C4-2B (cell line): ENCODE measurements at regions not wholly inside any gene's neighbourhood (a gene's known extent, or its start where the extent isn't known, plus 50 kb on each side); places are given as distances from the start of the nearest gene placed in this dataset.

Experiments used
- H3K27ac ChIP-seq: fragments of 450-650 bp; 2 replicates; pipeline ENCODE4 v1.5.1; 2017
- ZFX ChIP-seq: fragments of 450-650 bp; IDR thresholded peaks from 2 replicates; pipeline ENCODE4 v1.6.1; 2017
- TF ChIP-seq, protein P1 (sequence below): fragments of 450-650 bp; conservative IDR thresholded peaks from 2 replicates; pipeline ENCODE4 v1.5.1; 2017; ENCODE audit warnings: mild to moderate bottlenecking

DNA sequence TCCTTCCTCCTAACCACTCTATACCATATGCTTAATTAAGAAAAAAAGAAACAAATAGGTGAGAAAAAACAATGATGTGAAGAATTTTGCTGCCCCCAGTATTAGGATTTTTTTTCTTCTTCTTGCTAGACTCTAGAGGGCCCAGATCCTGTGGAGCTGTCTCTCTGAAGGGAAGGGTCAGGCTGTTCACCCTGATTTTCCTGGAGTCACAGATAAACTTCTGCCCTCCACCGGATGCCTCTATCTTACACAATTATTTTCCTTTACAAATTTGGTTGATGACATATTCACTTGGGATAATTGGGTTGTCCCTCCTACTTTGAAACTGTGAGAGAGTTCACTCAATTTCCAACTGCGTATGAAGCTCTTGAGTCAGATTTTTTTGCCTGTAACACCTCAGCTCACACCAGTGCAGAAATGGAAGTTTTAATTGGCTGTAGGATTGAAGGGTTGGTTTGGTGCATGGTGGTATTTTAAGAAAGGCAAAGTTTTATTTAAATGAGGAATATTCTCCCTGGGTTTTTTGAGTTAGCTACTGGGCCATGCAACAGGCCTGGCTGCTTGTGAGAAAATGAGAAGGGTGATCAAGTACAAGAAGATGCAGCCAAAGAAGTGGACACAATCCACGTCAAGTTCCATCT is 73.7 kb upstream of the ESR1 start:
- H3K27ac ChIP-seq: no peak overlapping the region
- no peak for TF ChIP-seq ZFX
- TF ChIP-seq, protein P1, sequence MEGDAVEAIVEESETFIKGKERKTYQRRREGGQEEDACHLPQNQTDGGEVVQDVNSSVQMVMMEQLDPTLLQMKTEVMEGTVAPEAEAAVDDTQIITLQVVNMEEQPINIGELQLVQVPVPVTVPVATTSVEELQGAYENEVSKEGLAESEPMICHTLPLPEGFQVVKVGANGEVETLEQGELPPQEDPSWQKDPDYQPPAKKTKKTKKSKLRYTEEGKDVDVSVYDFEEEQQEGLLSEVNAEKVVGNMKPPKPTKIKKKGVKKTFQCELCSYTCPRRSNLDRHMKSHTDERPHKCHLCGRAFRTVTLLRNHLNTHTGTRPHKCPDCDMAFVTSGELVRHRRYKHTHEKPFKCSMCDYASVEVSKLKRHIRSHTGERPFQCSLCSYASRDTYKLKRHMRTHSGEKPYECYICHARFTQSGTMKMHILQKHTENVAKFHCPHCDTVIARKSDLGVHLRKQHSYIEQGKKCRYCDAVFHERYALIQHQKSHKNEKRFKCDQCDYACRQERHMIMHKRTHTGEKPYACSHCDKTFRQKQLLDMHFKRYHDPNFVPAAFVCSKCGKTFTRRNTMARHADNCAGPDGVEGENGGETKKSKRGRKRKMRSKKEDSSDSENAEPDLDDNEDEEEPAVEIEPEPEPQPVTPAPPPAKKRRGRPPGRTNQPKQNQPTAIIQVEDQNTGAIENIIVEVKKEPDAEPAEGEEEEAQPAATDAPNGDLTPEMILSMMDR: no peak

DNA sequence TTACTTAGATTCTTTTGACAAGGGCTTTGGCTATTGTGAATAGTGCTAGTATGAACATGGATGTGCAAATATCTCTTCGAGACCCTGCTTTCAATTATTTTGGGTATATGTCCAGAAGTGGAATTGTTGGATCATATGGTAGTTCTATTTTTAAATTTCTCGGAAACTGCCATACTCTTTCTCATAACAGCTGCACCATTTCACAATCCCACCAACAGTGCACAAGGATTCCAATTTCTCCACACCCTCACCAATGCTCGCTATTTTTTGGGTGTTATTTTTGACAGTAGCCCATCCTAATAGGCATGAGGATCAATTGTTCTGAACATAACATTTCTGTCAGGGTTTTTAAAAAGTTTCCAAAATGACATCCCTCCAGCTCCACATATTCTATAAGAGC is 69.2 kb upstream of the ESR1 start:
- H3K27ac ChIP-seq: no peak overlapping the region
- TF ChIP-seq ZFX: no peak
- TF ChIP-seq, protein P1: no peak

DNA sequence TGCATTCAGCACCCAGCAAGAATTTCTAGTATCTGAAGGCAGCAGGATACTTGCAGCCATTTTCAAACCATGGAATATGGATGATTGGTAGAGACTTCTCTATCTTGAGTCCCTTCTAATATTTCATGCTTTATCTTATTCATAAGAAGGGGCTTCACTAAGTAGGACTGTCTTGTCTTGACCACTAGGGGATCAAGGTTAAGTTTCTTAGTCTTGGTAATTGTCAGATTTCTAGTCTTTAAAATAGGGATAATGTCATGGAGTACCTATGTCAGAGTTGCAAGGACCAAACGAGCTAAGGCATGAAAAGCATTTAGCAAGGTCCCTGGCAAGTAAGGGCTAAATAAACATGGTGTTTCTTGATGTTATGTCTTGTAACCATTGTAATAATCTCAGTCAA is 68.5 kb upstream of the ESR1 start:
- no peak overlapping the region for H3K27ac ChIP-seq
- no peak for TF ChIP-seq ZFX
- TF ChIP-seq, protein P1: no peak; the same call in 1 of the 2 replicates

DNA sequence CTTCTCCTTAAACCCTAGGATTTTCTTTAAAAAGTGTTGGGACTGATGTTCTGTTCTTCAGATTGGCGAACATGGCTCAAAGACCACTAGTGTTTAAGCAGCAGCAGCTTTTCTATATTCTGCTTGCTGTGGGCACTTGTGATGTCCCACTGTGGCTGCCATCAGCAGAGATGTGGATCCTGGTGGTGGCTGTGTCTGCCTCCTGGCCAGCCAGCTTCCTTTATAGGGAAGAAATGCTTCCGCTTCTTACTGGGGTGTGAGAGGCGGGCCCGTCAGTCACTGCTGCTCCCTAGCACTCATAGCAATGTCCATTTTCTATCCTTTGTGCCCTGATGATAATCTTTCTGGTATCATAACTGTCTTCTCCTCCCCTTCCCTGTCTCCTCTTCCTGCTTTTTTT is 66.7 kb upstream of the ESR1 start:
- TF ChIP-seq, protein P1: no peak
- TF ChIP-seq ZFX: no peak
- no peak overlapping the region for H3K27ac ChIP-seq

DNA sequence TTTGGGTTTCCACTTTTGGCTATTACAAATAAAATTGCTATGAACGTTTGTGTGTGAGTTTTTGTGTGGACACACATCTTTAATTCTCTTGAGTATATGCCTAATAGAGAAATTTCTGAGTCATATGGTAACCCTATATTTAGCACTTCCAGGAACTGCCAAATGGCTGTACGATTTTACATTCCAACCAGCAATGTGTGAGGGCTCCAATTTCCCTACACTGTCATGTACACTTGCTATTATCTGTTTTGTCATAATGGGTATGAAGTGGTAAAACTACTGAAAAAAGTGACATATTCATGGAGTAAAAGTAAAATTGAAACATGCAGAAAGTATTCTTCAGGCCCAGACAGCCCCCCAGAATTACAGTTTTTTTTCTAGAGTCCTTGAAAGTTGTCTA is 59.6 kb upstream of the ESR1 start:
- no peak overlapping the region for H3K27ac ChIP-seq

DNA sequence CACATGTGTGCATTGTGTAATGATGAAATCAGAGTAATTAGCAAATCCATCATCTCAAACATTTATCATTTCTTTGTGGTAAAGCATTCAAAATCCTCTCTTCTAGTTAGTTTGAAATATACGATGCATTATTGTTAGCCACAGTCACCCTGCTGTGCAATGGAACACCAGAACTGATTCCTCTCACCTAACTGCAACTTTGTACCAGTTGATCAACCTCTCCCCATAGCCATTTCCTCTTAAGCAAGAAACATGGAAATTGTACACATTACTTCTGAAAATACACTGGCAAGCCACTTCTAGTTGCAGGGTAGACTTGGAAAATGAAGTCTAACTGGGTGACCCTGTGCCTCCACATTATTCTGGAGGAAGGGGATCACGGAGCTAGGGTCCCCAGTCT is 58.1 kb upstream of the ESR1 start:
- TF ChIP-seq ZFX: no peak
- TF ChIP-seq, protein P1: no peak
- no peak overlapping the region for H3K27ac ChIP-seq

More for the DNA sequence above, 59.6 kb upstream of the ESR1 start:
- TF ChIP-seq, protein P1: no peak
- TF ChIP-seq ZFX: no peak

DNA sequence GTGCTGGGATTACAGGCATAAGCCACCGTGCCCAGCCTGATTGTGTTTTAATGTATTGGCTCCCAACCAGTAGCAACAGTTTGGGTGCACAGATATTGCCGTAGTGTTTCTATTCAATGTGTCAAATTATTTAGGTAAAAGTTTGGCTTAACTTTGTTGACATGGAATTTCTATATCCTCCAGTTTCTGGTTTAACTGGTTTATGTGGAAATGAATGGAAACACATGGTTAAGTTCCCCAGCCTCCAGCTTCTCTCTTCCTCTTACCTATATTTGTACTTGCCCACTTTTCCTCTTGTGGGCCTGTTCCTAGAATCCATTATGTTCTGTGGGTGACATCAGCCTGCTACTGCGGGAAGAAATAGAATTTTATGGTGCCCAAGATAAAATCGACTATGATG is 53.9 kb upstream of the ESR1 start:
- H3K27ac ChIP-seq: peak overlapping the region; percentile 42; the same call in 1 of the 2 replicates
- TF ChIP-seq, protein P1: no peak
- TF ChIP-seq ZFX: no peak
